ENCODE measurements at regions not wholly inside any gene's neighbourhood (a gene's known extent, or its start where the extent isn't known, plus 50 kb on each side); places are given as distances from the start of the nearest gene placed in this dataset.

GRCh38 chr2:220422676-220423075, 795.2 kb downstream of the SLC4A3 start:
- Histone ChIP-seq H3K18ac (ENCODE audit: low read length) (no peak overlapping the region), H2BK120ac (ENCODE audit: low read depth, low read length) (no peak overlapping the region), H2AFZ (ENCODE audit: low read length) (no peak overlapping the region), H3K27me3 (ENCODE audit: control insufficient read depth in 3 of 3, insufficient read depth in 3 of 3, low read depth in 1 of 3, low read length in 3 of 3) (peaks cover 0 to 21% (median 0%) of the 10 kb centered on the region in 3 experiments), H3K4me2 (ENCODE audit: insufficient read depth, low read length, poor library complexity, severe bottlenecking) (no peak overlapping the region), H3K27ac (replicated peaks; ENCODE audit: low read length) (no peak overlapping the region), H3K4ac (ENCODE audit: low read length) (no peak overlapping the region), H3K9me3 (replicated peaks in 1 of 2; ENCODE audit: control insufficient read depth in 2 of 2, insufficient read depth in 1 of 2, low read depth in 1 of 2, low read length in 2 of 2) (no peaks in the 10 kb centered on the region), H2BK12ac (ENCODE audit: low read length) (no peak overlapping the region), H4K91ac (ENCODE audit: low read depth, low read length, poor library complexity) (no peak overlapping the region), H2BK15ac (ENCODE audit: low read length) (no peak overlapping the region), H3K14ac (ENCODE audit: low read length) (no peak overlapping the region), H4K8ac (ENCODE audit: low read depth, low read length) (no peak overlapping the region), H3K36me3 (replicated peaks in 1 of 2; ENCODE audit: control insufficient read depth in 2 of 2, insufficient read depth in 2 of 2, low read length in 2 of 2) (no peaks in the 10 kb centered on the region), H3K4me3 (ENCODE audit: low read length in 2 of 2) (no peak overlapping the region), H3K79me1 (ENCODE audit: low read depth, low read length) (no peaks in the 10 kb centered on the region), H2AK5ac (ENCODE audit: low read depth, low read length) (no peak overlapping the region), H3K9ac (ENCODE audit: low read depth, low read length, poor library complexity) (no peak overlapping the region), H3K4me1 (ENCODE audit: control insufficient read depth in 2 of 2, insufficient read depth in 1 of 2, low read depth in 1 of 2, low read length in 2 of 2) (peaks cover 0 to under 1% of the 10 kb centered on the region in 2 donors), H2BK5ac (ENCODE audit: low read length) (no peak overlapping the region), H3K23ac (ENCODE audit: low read depth, low read length, poor library complexity) (no peak overlapping the region)
- no CpG with 5 or more reads among the region's 1 CpG for WGBS, 2 donors (ENCODE audit: extremely low coverage in 2 of 2, insufficient read length in 2 of 2, insufficient replicate concordance in 1 of 2)
- DNase-seq (ENCODE audit: low spot score), result no peak

GRCh38 chr2:220424561-220424960, 797.1 kb downstream of the SLC4A3 start:
- Histone ChIP-seq H2AK5ac (ENCODE audit: low read depth, low read length) (no peak overlapping the region), H3K27me3 (ENCODE audit: control insufficient read depth in 3 of 3, insufficient read depth in 3 of 3, low read depth in 1 of 3, low read length in 3 of 3) (peaks cover 0 to 4% (median 0%) of the 10 kb centered on the region in 3 experiments), H3K23ac (ENCODE audit: low read depth, low read length, poor library complexity) (no peak overlapping the region), H2AFZ (ENCODE audit: low read length) (no peak overlapping the region), H3K14ac (ENCODE audit: low read length) (no peak overlapping the region), H3K79me1 (ENCODE audit: low read depth, low read length) (no peaks in the 10 kb centered on the region), H3K36me3 (replicated peaks in 1 of 2; ENCODE audit: control insufficient read depth in 2 of 2, insufficient read depth in 2 of 2, low read length in 2 of 2) (no peaks in the 10 kb centered on the region), H3K18ac (ENCODE audit: low read length) (no peak overlapping the region), H2BK15ac (ENCODE audit: low read length) (no peak overlapping the region), H3K9ac (ENCODE audit: low read depth, low read length, poor library complexity) (no peak overlapping the region), H3K9me3 (replicated peaks in 1 of 2; ENCODE audit: control insufficient read depth in 2 of 2, insufficient read depth in 1 of 2, low read depth in 1 of 2, low read length in 2 of 2) (no peaks in the 10 kb centered on the region), H2BK12ac (ENCODE audit: low read length) (no peak overlapping the region), H3K27ac (replicated peaks; ENCODE audit: low read length) (no peak overlapping the region), H4K8ac (ENCODE audit: low read depth, low read length) (no peak overlapping the region), H3K4me2 (ENCODE audit: insufficient read depth, low read length, poor library complexity, severe bottlenecking) (no peak overlapping the region), H4K91ac (ENCODE audit: low read depth, low read length, poor library complexity) (no peak overlapping the region), H3K4ac (ENCODE audit: low read length) (no peak overlapping the region), H3K4me1 (ENCODE audit: control insufficient read depth in 2 of 2, insufficient read depth in 1 of 2, low read depth in 1 of 2, low read length in 2 of 2) (no peaks in the 10 kb centered on the region), H2BK5ac (ENCODE audit: low read length) (no peak overlapping the region), H2BK120ac (ENCODE audit: low read depth, low read length) (no peak overlapping the region), H3K4me3 (ENCODE audit: low read length in 2 of 2) (no peak overlapping the region)
- DNase-seq (ENCODE audit: low spot score), result no peak
- WGBS, 2 donors (ENCODE audit: extremely low coverage in 2 of 2, insufficient read length in 2 of 2, insufficient replicate concordance in 1 of 2), result no CpG with 5 or more reads among the region's 2 CpGs

- H2BK15ac ChIP-seq (ENCODE audit: low read length), result no peak overlapping the region
- H3K27me3 ChIP-seq (ENCODE audit: control insufficient read depth in 3 of 3, insufficient read depth in 3 of 3, low read depth in 1 of 3, low read length in 3 of 3), result no peaks in the 10 kb centered on the region
- H4K91ac ChIP-seq (ENCODE audit: low read depth, low read length, poor library complexity), result no peak overlapping the region
- no peak overlapping the region for H2BK5ac ChIP-seq (ENCODE audit: low read length)
- H2AK5ac ChIP-seq (ENCODE audit: low read depth, low read length), result no peak overlapping the region
- H3K36me3 ChIP-seq (replicated peaks in 1 of 2; ENCODE audit: control insufficient read depth in 2 of 2, insufficient read depth in 2 of 2, low read length in 2 of 2), result no peaks in the 10 kb centered on the region
- H3K4me1 ChIP-seq (ENCODE audit: control insufficient read depth in 2 of 2, insufficient read depth in 1 of 2, low read depth in 1 of 2, low read length in 2 of 2), result no peaks in the 10 kb centered on the region
- no peak overlapping the region for H4K8ac ChIP-seq (ENCODE audit: low read depth, low read length)
- H2AFZ ChIP-seq (ENCODE audit: low read length), result no peak overlapping the region
- H3K9me3 ChIP-seq (replicated peaks in 1 of 2; ENCODE audit: control insufficient read depth in 2 of 2, insufficient read depth in 1 of 2, low read depth in 1 of 2, low read length in 2 of 2), result no peaks in the 10 kb centered on the region
- no peak overlapping the region for H2BK12ac ChIP-seq (ENCODE audit: low read length)
- H3K23ac ChIP-seq (ENCODE audit: low read depth, low read length, poor library complexity), result no peak overlapping the region
- H3K27ac ChIP-seq (replicated peaks; ENCODE audit: low read length), result no peak overlapping the region
- no peak overlapping the region for H3K4me2 ChIP-seq (ENCODE audit: insufficient read depth, low read length, poor library complexity, severe bottlenecking)
- H3K4me3 ChIP-seq (ENCODE audit: low read length in 2 of 2), result no peak overlapping the region
- H3K18ac ChIP-seq (ENCODE audit: low read length), result no peak overlapping the region
- no peak overlapping the region for H3K14ac ChIP-seq (ENCODE audit: low read length)
- DNase-seq (ENCODE audit: low spot score), result no peak
- no peak overlapping the region for H2BK120ac ChIP-seq (ENCODE audit: low read depth, low read length)
- no CpG with 5 or more reads among the region's 2 CpGs for WGBS, 2 donors (ENCODE audit: extremely low coverage in 2 of 2, insufficient read length in 2 of 2, insufficient replicate concordance in 1 of 2)
- H3K79me1 ChIP-seq (ENCODE audit: low read depth, low read length), result no peaks in the 10 kb centered on the region
- no peak overlapping the region for H3K9ac ChIP-seq (ENCODE audit: low read depth, low read length, poor library complexity)
- no peak overlapping the region for H3K4ac ChIP-seq (ENCODE audit: low read length)
These were observed 805.2 kb downstream of the SLC4A3 start for GRCh38 chr2:220432645-220433044.

DNA sequence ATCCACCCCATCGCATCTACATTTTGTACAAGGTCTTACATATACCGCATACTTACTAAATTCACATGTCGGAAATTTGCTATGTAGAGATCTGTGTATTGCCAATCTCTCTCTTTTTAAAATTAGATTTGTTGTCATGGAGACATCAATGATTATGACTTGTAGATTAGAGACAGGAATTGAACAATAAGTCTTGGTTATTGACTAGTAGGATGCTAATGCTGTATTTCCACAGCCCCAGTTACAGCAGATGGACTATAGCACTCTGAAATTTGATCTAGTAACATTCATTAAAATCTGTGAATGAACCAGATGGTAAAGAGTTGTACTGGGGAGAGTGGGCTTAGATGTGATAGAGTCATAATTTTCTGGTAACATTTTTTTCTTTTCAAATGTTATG, 805.7 kb downstream of the SLC4A3 start:
- Histone ChIP-seq H3K4ac (ENCODE audit: low read length) (no peak overlapping the region), H4K8ac (ENCODE audit: low read depth, low read length) (no peak overlapping the region), H3K27ac (replicated peaks; ENCODE audit: low read length) (no peak overlapping the region), H3K27me3 (ENCODE audit: control insufficient read depth in 3 of 3, insufficient read depth in 3 of 3, low read depth in 1 of 3, low read length in 3 of 3) (no peaks in the 10 kb centered on the region), H3K4me1 (ENCODE audit: control insufficient read depth in 2 of 2, insufficient read depth in 1 of 2, low read depth in 1 of 2, low read length in 2 of 2) (no peaks in the 10 kb centered on the region), H2BK15ac (ENCODE audit: low read length) (no peak overlapping the region), H3K4me3 (ENCODE audit: low read length in 2 of 2) (no peak overlapping the region), H3K14ac (ENCODE audit: low read length) (no peak overlapping the region), H2BK5ac (ENCODE audit: low read length) (no peak overlapping the region), H3K36me3 (replicated peaks in 1 of 2; ENCODE audit: control insufficient read depth in 2 of 2, insufficient read depth in 2 of 2, low read length in 2 of 2) (no peaks in the 10 kb centered on the region), H3K9me3 (replicated peaks in 1 of 2; ENCODE audit: control insufficient read depth in 2 of 2, insufficient read depth in 1 of 2, low read depth in 1 of 2, low read length in 2 of 2) (no peaks in the 10 kb centered on the region), H3K4me2 (ENCODE audit: insufficient read depth, low read length, poor library complexity, severe bottlenecking) (no peak overlapping the region), H4K91ac (ENCODE audit: low read depth, low read length, poor library complexity) (no peak overlapping the region), H2AFZ (ENCODE audit: low read length) (no peak overlapping the region), H3K9ac (ENCODE audit: low read depth, low read length, poor library complexity) (no peak overlapping the region), H3K23ac (ENCODE audit: low read depth, low read length, poor library complexity) (no peak overlapping the region), H3K18ac (ENCODE audit: low read length) (no peak overlapping the region), H3K79me1 (ENCODE audit: low read depth, low read length) (no peaks in the 10 kb centered on the region), H2BK120ac (ENCODE audit: low read depth, low read length) (no peak overlapping the region), H2BK12ac (ENCODE audit: low read length) (no peak overlapping the region), H2AK5ac (ENCODE audit: low read depth, low read length) (no peak overlapping the region)
- no CpG with 5 or more reads among the region's 3 CpGs for WGBS, 2 donors (ENCODE audit: extremely low coverage in 2 of 2, insufficient read length in 2 of 2, insufficient replicate concordance in 1 of 2)
- no peak for DNase-seq (ENCODE audit: low spot score)

Measured in neuronal stem cell (in vitro differentiated cells).